ENCODE measurements at regions not wholly inside any gene's neighbourhood (a gene's known extent, or its start where the extent isn't known, plus 50 kb on each side); places are given as distances from the start of the nearest gene placed in this dataset.

GRCh38 chr6:19317431-19317986 is 519.7 kb upstream of the ID4 start:
- no peak for DNase-seq (ENCODE audit: low read depth)
- TF ChIP-seq, protein P1, sequence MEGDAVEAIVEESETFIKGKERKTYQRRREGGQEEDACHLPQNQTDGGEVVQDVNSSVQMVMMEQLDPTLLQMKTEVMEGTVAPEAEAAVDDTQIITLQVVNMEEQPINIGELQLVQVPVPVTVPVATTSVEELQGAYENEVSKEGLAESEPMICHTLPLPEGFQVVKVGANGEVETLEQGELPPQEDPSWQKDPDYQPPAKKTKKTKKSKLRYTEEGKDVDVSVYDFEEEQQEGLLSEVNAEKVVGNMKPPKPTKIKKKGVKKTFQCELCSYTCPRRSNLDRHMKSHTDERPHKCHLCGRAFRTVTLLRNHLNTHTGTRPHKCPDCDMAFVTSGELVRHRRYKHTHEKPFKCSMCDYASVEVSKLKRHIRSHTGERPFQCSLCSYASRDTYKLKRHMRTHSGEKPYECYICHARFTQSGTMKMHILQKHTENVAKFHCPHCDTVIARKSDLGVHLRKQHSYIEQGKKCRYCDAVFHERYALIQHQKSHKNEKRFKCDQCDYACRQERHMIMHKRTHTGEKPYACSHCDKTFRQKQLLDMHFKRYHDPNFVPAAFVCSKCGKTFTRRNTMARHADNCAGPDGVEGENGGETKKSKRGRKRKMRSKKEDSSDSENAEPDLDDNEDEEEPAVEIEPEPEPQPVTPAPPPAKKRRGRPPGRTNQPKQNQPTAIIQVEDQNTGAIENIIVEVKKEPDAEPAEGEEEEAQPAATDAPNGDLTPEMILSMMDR (conservative IDR thresholded peaks at IDR 0.05; ENCODE audit: control insufficient read depth, insufficient read depth, low read depth, low read length), result no peak
- H3K4me3 ChIP-seq (ENCODE audit: control insufficient read depth, low read depth, low read length), result no peak overlapping the region

- H3K4me3 ChIP-seq (ENCODE audit: control insufficient read depth, low read depth, low read length), result no peak overlapping the region
- TF ChIP-seq, protein P1 (conservative IDR thresholded peaks at IDR 0.05; ENCODE audit: control insufficient read depth, insufficient read depth, low read depth, low read length), result no peak
- DNase-seq (ENCODE audit: low read depth), result no peak
These were observed 518.2 kb upstream of the ID4 start for GRCh38 chr6:19319005-19319404.

GRCh38 chr6:19320111-19320581 is 517.0 kb upstream of the ID4 start:
- no peak overlapping the region for H3K4me3 ChIP-seq (ENCODE audit: control insufficient read depth, low read depth, low read length)
- DNase-seq (ENCODE audit: low read depth), result no peak
- TF ChIP-seq, protein P1 (conservative IDR thresholded peaks at IDR 0.05; ENCODE audit: control insufficient read depth, insufficient read depth, low read depth, low read length), result no peak

- no peak for DNase-seq (ENCODE audit: low read depth)
- TF ChIP-seq, protein P1 (conservative IDR thresholded peaks at IDR 0.05; ENCODE audit: control insufficient read depth, insufficient read depth, low read depth, low read length), result peak; percentile 3
- H3K4me3 ChIP-seq (ENCODE audit: control insufficient read depth, low read depth, low read length), result no peak overlapping the region
These were observed 514.3 kb upstream of the ID4 start for GRCh38 chr6:19322691-19323485.

- H3K4me3 ChIP-seq (ENCODE audit: control insufficient read depth, low read depth, low read length), result no peak overlapping the region
- TF ChIP-seq, protein P1 (conservative IDR thresholded peaks at IDR 0.05; ENCODE audit: control insufficient read depth, insufficient read depth, low read depth, low read length), result no peak
- no peak for DNase-seq (ENCODE audit: low read depth)
These were observed 512.8 kb upstream of the ID4 start for GRCh38 chr6:19324376-19324775.

- H3K4me3 ChIP-seq (ENCODE audit: control insufficient read depth, low read depth, low read length), result no peak overlapping the region
- TF ChIP-seq, protein P1 (conservative IDR thresholded peaks at IDR 0.05; ENCODE audit: control insufficient read depth, insufficient read depth, low read depth, low read length), result no peak
- no peak for DNase-seq (ENCODE audit: low read depth)
These were observed 511.8 kb upstream of the ID4 start for GRCh38 chr6:19325335-19325789.

All from fibroblast of mammary gland (primary cell).